ENCODE measurements at regions not wholly inside any gene's neighbourhood (a gene's known extent, or its start where the extent isn't known, plus 50 kb on each side); places are given as distances from the start of the nearest gene placed in this dataset.

DNA sequence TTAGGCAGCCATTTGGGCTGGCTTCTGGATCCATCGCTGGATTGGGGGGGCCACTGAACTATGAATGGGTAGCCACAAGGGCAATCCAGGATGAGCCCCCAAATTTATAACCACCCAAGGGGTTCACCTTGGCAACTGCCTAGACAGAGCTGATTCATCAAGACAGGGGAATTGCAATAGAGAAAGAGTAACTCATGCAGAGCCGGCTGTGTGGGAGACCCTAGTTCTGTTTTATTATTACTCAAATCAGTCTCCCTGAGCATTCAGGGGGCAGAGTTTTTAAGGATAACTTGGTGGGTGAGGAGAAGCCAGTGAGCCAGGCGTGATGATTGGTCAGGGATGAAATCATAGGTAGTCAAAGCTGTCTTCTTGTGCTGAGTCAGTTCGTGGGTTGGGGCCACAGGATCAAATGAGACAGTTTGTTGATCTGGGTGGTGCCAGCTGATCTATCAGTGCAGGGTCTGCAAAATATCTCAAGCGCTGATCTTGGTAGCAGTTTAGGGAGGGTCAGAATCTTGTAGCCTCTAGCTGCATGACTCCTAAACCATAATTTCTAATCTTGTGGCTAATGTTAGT lies 57.9 kb downstream of the DNAJB9 start:
- intact Hi-C loops (cut with DNase I), result no loop called here

DNA sequence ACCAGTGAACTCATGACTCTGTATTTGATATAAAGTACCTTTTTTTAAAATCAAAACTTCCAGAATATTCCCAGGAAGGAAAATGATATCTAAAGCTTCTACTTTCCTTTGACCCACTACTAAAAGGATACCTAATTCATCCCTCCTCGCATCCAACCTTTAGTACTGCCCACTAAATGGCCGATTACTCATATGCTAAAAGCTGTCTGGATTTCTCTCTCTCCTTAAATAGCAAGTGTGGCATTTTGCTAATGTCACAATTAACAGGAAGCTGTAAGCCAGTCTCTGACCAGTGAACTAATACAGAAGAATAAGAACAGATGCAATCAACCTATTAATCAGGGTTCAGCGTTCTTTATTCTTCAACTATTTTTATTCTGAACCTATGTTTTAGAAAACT lies 59.0 kb downstream of the DNAJB9 start:
- TF ChIP-seq CTCF (IDR thresholded peaks at IDR 0.05), result no peak
- peaks cover 4 to 20% (median 13%) of the 10 kb centered on the region in 4 donors for H3K4me1 ChIP-seq
- intact Hi-C loops (cut with DNase I), result no loop called here
- H3K9me3 ChIP-seq, result no peaks in the 10 kb centered on the region
- WGBS, result 67% methylated on average over 3 of the region's 3 CpGs
- H3K27me3 ChIP-seq, result no peaks in the 10 kb centered on the region
- H3K36me3 ChIP-seq, result no peaks in the 10 kb centered on the region
- DNase-seq (ENCODE audit: extremely low spot score), result no peak
- H3K27ac ChIP-seq (replicated peaks in 1 of 4), result no peak overlapping the region
- no peak overlapping the region for H3K4me3 ChIP-seq

More for the DNA sequence above, 57.9 kb downstream of the DNAJB9 start:
- Histone ChIP-seq H3K27me3 (no peaks in the 10 kb centered on the region), H3K9me3 (no peaks in the 10 kb centered on the region), H3K36me3 (no peaks in the 10 kb centered on the region), H3K27ac (replicated peaks in 1 of 4) (no peak overlapping the region), H3K4me1 (peaks cover 4 to 20% (median 13%) of the 10 kb centered on the region in 4 donors), H3K4me3 (no peak overlapping the region)
- no peak for DNase-seq (ENCODE audit: extremely low spot score)
- 91% methylated on average over 4 of the region's 5 CpGs for WGBS
- TF ChIP-seq EP300 (IDR thresholded peaks at IDR 0.05) (no peak), POLR2A (IDR thresholded peaks at IDR 0.05; ENCODE audit: low read depth) (no peak), CTCF (IDR thresholded peaks at IDR 0.05) (no peak), POLR2AphosphoS5 (IDR thresholded peaks at IDR 0.05) (no peak)

- Histone ChIP-seq H3K27me3 (no peaks in the 10 kb centered on the region), H3K27ac (replicated peaks in 1 of 4) (no peak overlapping the region), H3K4me1 (peaks cover 4 to 20% (median 13%) of the 10 kb centered on the region in 4 donors), H3K9me3 (no peaks in the 10 kb centered on the region), H3K36me3 (no peaks in the 10 kb centered on the region), H3K4me3 (no peak overlapping the region)
- TF ChIP-seq EP300 (IDR thresholded peaks at IDR 0.05) (no peak), POLR2AphosphoS5 (IDR thresholded peaks at IDR 0.05) (no peak), POLR2A (IDR thresholded peaks at IDR 0.05; ENCODE audit: low read depth) (no peak), CTCF (IDR thresholded peaks at IDR 0.05) (no peak)
- intact Hi-C loops (cut with DNase I), result no loop called here
- DNase-seq (ENCODE audit: extremely low spot score), result no peak
- 27% methylated on average over 2 of the region's 2 CpGs for WGBS
Observed at GRCh38 chr7:108629651-108630400, 60.2 kb downstream of the DNAJB9 start.

DNA sequence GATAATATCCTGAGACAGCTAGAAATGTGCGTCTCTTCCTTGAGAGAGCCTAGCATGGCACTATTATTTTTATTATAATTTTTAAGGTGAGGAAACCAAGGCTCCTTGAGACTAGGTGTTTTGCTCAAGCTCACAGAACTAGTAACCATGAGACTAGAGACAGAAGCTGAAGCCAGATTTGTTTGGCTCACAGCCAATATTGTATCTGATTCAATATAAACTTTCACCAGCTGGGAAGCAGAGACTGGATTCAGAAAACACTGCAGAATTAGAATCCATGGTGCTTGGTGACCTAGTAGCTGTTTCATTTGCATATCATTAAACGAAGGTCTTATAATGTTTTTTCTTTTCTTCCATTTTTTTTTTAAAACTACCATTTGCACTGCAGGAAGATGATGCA lies 64.4 kb downstream of the DNAJB9 start:
- intact Hi-C loops (cut with DNase I), result no loop called here
- Histone ChIP-seq H3K4me1 (peaks cover 0 to 17% (median 7%) of the 10 kb centered on the region in 4 donors), H3K9me3 (no peaks in the 10 kb centered on the region), H3K27me3 (no peaks in the 10 kb centered on the region), H3K27ac (replicated peaks in 1 of 4) (no peak overlapping the region), H3K36me3 (no peaks in the 10 kb centered on the region), H3K4me3 (no peak overlapping the region)
- WGBS, result 78% methylated on average over 2 of the region's 2 CpGs
- DNase-seq (ENCODE audit: extremely low spot score), result no peak
- no peak for TF ChIP-seq CTCF (IDR thresholded peaks at IDR 0.05)
- no peak for TF ChIP-seq POLR2A (IDR thresholded peaks at IDR 0.05; ENCODE audit: low read depth)
- no peak for TF ChIP-seq EP300 (IDR thresholded peaks at IDR 0.05)
- TF ChIP-seq POLR2AphosphoS5 (IDR thresholded peaks at IDR 0.05), result no peak

All from esophagus muscularis mucosa (tissue), 4 donors.